ENCODE measurements at regions not wholly inside any gene's neighbourhood (a gene's known extent, or its start where the extent isn't known, plus 50 kb on each side); places are given as distances from the start of the nearest gene placed in this dataset.

DNA sequence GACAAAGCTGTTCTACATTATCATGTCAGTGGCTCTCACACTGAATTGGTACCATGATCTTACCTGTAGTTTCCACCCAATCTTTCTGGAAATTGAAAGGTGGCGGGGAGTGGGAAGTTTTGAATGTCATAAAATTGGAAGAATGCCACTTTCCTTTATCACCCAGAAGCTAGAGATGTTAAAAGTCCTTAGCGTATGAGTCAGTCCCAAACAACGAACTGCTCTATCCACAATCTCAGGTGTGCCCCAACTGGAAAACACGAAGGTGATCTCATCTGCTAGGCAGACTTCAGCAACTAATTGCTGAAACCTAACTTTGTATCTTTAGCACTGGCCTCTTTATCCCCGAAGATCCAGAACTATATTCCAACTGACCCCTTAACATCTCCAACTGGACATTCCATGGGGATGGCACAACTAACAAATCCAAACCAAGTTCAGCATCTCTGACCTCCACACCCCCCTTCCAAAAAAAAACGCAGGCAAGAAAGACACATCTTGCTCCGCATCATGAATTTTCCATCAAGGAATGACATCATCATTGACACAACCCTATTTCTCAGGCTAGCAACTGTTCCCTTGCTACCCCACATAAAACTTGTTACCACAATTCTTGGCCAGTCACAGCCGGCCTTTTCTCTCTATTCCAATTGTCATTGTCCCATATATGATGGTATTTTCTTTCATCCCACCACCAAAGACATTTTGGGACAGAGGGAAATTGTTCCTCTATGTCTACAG is 175.4 kb downstream of the KLF12 start:
- no peak overlapping the region for H3K4me3 Mint-ChIP-seq
- no peaks in the 10 kb centered on the region for H3K79me2 ChIP-seq (ENCODE audit: insufficient read depth, low read length)

DNA sequence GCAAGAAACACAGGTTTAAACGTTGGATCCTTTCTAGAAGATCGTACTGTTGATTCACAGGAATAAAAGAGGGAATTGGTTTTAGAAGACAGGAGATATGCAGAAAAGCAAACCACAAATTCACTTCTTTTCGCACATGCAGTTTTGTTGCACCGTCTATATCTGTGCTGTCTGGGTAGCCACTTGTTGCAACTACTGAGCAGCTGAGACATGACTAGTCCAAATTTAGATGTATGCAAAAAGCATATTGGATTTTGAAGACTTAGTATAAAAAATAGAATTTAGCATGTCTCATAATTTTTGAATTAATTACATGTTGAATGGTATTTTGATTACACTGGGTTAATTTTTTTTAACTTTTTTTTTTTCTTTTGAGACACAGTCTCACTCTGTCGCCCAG is 176.3 kb downstream of the KLF12 start:
- no peaks in the 10 kb centered on the region for H3K27me3 ChIP-seq (ENCODE audit: control insufficient read depth in 2 of 2, insufficient read depth in 2 of 2, low read length in 2 of 2)
- no peaks in the 10 kb centered on the region for H3K36me3 Mint-ChIP-seq
- no peak overlapping the region for H2AFZ ChIP-seq (ENCODE audit: insufficient read depth, low read depth, low read length, poor library complexity, severe bottlenecking)
- H3K27ac ChIP-seq (ENCODE audit: low read depth in 1 of 2, low read length in 2 of 2), result no peak overlapping the region
- DNase-seq, result no peak
- H3K9me3 Mint-ChIP-seq, result peaks cover 0 to 3% (median 0%) of the 10 kb centered on the region in 7 donors
- 67% methylated on average over 1 of the region's 5 CpGs for WGBS (ENCODE audit: insufficient coverage)
- H3K27me3 Mint-ChIP-seq (ENCODE audit: low read depth in 3 of 3), result peaks cover 0 to 2% (median 0%) of the 10 kb centered on the region in 3 donors
- no peaks in the 10 kb centered on the region for H4K20me1 ChIP-seq (ENCODE audit: insufficient read depth, low read length)
- H3K27ac Mint-ChIP-seq, result no peak overlapping the region
- H3K9me3 ChIP-seq (replicated peaks in 1 of 2; ENCODE audit: control insufficient read depth in 1 of 2, insufficient read depth in 1 of 2, low read length in 2 of 2), result no peaks in the 10 kb centered on the region
- H3K4me2 ChIP-seq (replicated peaks; ENCODE audit: extremely low read depth, low read length, poor library complexity, severe bottlenecking), result no peak overlapping the region
- H3K4me3 Mint-ChIP-seq, result no peak overlapping the region
- H3K4me3 ChIP-seq (replicated peaks in 1 of 3; ENCODE audit: low read depth in 2 of 3, low read length in 3 of 3), result no peak overlapping the region
- H3K4me1 Mint-ChIP-seq, result no peaks in the 10 kb centered on the region
- no peak overlapping the region for H3K9ac ChIP-seq (ENCODE audit: insufficient read depth, low read length, poor library complexity, severe bottlenecking)
- TF ChIP-seq, protein P1, sequence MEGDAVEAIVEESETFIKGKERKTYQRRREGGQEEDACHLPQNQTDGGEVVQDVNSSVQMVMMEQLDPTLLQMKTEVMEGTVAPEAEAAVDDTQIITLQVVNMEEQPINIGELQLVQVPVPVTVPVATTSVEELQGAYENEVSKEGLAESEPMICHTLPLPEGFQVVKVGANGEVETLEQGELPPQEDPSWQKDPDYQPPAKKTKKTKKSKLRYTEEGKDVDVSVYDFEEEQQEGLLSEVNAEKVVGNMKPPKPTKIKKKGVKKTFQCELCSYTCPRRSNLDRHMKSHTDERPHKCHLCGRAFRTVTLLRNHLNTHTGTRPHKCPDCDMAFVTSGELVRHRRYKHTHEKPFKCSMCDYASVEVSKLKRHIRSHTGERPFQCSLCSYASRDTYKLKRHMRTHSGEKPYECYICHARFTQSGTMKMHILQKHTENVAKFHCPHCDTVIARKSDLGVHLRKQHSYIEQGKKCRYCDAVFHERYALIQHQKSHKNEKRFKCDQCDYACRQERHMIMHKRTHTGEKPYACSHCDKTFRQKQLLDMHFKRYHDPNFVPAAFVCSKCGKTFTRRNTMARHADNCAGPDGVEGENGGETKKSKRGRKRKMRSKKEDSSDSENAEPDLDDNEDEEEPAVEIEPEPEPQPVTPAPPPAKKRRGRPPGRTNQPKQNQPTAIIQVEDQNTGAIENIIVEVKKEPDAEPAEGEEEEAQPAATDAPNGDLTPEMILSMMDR (IDR thresholded peaks at IDR 0.05), result no peak
- no peaks in the 10 kb centered on the region for H3K36me3 ChIP-seq (replicated peaks in 1 of 2; ENCODE audit: control insufficient read depth in 1 of 2, insufficient read depth in 2 of 2, low read length in 2 of 2)
- no peaks in the 10 kb centered on the region for H3K79me2 ChIP-seq (ENCODE audit: insufficient read depth, low read length)
- H3K4me1 ChIP-seq (ENCODE audit: control insufficient read depth in 1 of 2, insufficient read depth in 2 of 2, low read length in 2 of 2), result no peaks in the 10 kb centered on the region
- intact Hi-C loops (cut with micrococcal nuclease), result no loop called here

More for the DNA sequence above, 175.4 kb downstream of the KLF12 start:
- Histone ChIP-seq H2AFZ (ENCODE audit: insufficient read depth, low read depth, low read length, poor library complexity, severe bottlenecking) (no peak overlapping the region), H3K9ac (ENCODE audit: insufficient read depth, low read length, poor library complexity, severe bottlenecking) (no peak overlapping the region), H3K36me3 (replicated peaks in 1 of 2; ENCODE audit: control insufficient read depth in 1 of 2, insufficient read depth in 2 of 2, low read length in 2 of 2) (no peaks in the 10 kb centered on the region), H4K20me1 (ENCODE audit: insufficient read depth, low read length) (no peaks in the 10 kb centered on the region), H3K4me1 (ENCODE audit: control insufficient read depth in 1 of 2, insufficient read depth in 2 of 2, low read length in 2 of 2) (no peaks in the 10 kb centered on the region), H3K4me2 (replicated peaks; ENCODE audit: extremely low read depth, low read length, poor library complexity, severe bottlenecking) (no peak overlapping the region), H3K27me3 (ENCODE audit: control insufficient read depth in 2 of 2, insufficient read depth in 2 of 2, low read length in 2 of 2) (no peaks in the 10 kb centered on the region), H3K27ac (ENCODE audit: low read depth in 1 of 2, low read length in 2 of 2) (no peak overlapping the region), H3K9me3 (replicated peaks in 1 of 2; ENCODE audit: control insufficient read depth in 1 of 2, insufficient read depth in 1 of 2, low read length in 2 of 2) (no peaks in the 10 kb centered on the region), H3K4me3 (replicated peaks in 1 of 3; ENCODE audit: low read depth in 2 of 3, low read length in 3 of 3) (no peak overlapping the region)
- Mint-ChIP-seq H3K27ac (no peak overlapping the region), H3K27me3 (ENCODE audit: low read depth in 3 of 3) (peaks cover 0 to 2% (median 0%) of the 10 kb centered on the region in 3 donors), H3K9me3 (peaks cover 0 to 3% (median 0%) of the 10 kb centered on the region in 7 donors), H3K4me1 (no peaks in the 10 kb centered on the region), H3K36me3 (no peaks in the 10 kb centered on the region)
- intact Hi-C loops (cut with micrococcal nuclease), result no loop called here
- no peak for DNase-seq
- 85% methylated on average over 6 of the region's 8 CpGs for WGBS (ENCODE audit: insufficient coverage)
- TF ChIP-seq, protein P1 (IDR thresholded peaks at IDR 0.05), result no peak

Data from CD14-positive monocyte (primary cell).